Mesenchymal stem cell (in vitro differentiated cells and primary cell): ENCODE measurements at regions not wholly inside any gene's neighbourhood (a gene's known extent, or its start where the extent isn't known, plus 50 kb on each side); places are given as distances from the start of the nearest gene placed in this dataset.

ENCODE experiments used
- DNase-seq: peaks from one replicate; pipeline ENCODE4 v3.0.0-alpha.2; 2013
- H2AFZ ChIP-seq: one replicate; pipeline ENCODE4 v1.6.1; 2013; ENCODE audit warnings: low read depth, mild to moderate bottlenecking, control low read depth, inconsistent platforms, low read length, moderate library complexity
- H2AK5ac ChIP-seq: 2 replicates; pipeline ENCODE4 v1.6.1; 2013; ENCODE audit warnings: low read length, moderate library complexity, mild to moderate bottlenecking, inconsistent platforms; ENCODE audit not compliant: severe bottlenecking
- H2BK120ac ChIP-seq: one replicate; pipeline ENCODE4 v1.6.1; 2013; ENCODE audit warnings: low read depth, mild to moderate bottlenecking, inconsistent platforms, low read length, moderate library complexity
- H2BK12ac ChIP-seq, 2 experiments: one replicate each; pipeline ENCODE4 v1.6.1; 2013; ENCODE audit warnings: inconsistent platforms in 2 of 2, low read length in 2 of 2, mild to moderate bottlenecking in 2 of 2, moderate library complexity in 2 of 2, control low read depth in 1 of 2
- H2BK15ac ChIP-seq: one replicate; pipeline ENCODE4 v1.6.1; 2013; ENCODE audit warnings: mild to moderate bottlenecking, low read depth, inconsistent platforms; ENCODE audit not compliant: poor library complexity, severe bottlenecking
- H2BK5ac ChIP-seq: 2 replicates; pipeline ENCODE4 v1.6.1; 2013; ENCODE audit warnings: low read depth, mild to moderate bottlenecking, low read length, control low read depth, inconsistent platforms; ENCODE audit not compliant: poor library complexity, severe bottlenecking
- H3K14ac ChIP-seq, 2 experiments: one replicate each; pipeline ENCODE4 v1.6.1; 2013; ENCODE audit warnings: inconsistent platforms in 2 of 2, low read length in 2 of 2, control low read depth in 1 of 2, mild to moderate bottlenecking in 1 of 2, moderate library complexity in 1 of 2
- H3K18ac ChIP-seq, 2 experiments: one replicate each; pipeline ENCODE4 v1.6.1; 2013; ENCODE audit warnings: inconsistent platforms in 2 of 2, low read length in 2 of 2, control low read depth in 1 of 2, low read depth in 1 of 2, mild to moderate bottlenecking in 1 of 2
- H3K23ac ChIP-seq, 2 experiments: one replicate each; pipeline ENCODE4 v1.6.1; 2013; ENCODE audit warnings: inconsistent platforms in 2 of 2, low read length in 2 of 2, mild to moderate bottlenecking in 2 of 2, moderate library complexity in 2 of 2, control low read depth in 1 of 2
- H3K27ac ChIP-seq: 2 replicates; pipeline ENCODE4 v1.5.1; 2013; ENCODE audit warnings: mild to moderate bottlenecking, moderate library complexity, low read length, control low read depth, inconsistent platforms; ENCODE audit not compliant: poor library complexity, severe bottlenecking
- H3K27me3 ChIP-seq, 2 experiments: 2 replicates each; pipeline versions ENCODE4 v1.6.1 to v1.7.0; 2013; ENCODE audit warnings: low read length in 2 of 2, mild to moderate bottlenecking in 2 of 2, moderate library complexity in 2 of 2, control low read depth in 1 of 2, inconsistent platforms in 1 of 2; ENCODE audit not compliant: control insufficient read depth in 1 of 2, insufficient read depth in 1 of 2
- H3K36me3 ChIP-seq, 2 experiments: 2 replicates each; pipeline versions ENCODE4 v1.6.1 to v1.7.0; 2013; ENCODE audit warnings: low read length in 2 of 2, control low read depth in 1 of 2, inconsistent platforms in 1 of 2, low read depth in 1 of 2, mild to moderate bottlenecking in 1 of 2; ENCODE audit not compliant: insufficient read depth in 2 of 2, control insufficient read depth in 1 of 2
- H3K4ac ChIP-seq, 2 experiments: one replicate each; pipeline ENCODE4 v1.6.1; 2013; ENCODE audit warnings: inconsistent platforms in 2 of 2, low read length in 2 of 2, mild to moderate bottlenecking in 2 of 2, moderate library complexity in 2 of 2, control low read depth in 1 of 2, low read depth in 1 of 2
- H3K4me1 ChIP-seq: 2 replicates; pipeline ENCODE4 v1.6.1; 2013; ENCODE audit warnings: low read depth, low read length, control low read depth; ENCODE audit not compliant: control insufficient read depth, insufficient read depth
- H3K4me2 ChIP-seq: 2 replicates; pipeline ENCODE4 v1.6.1; 2013; ENCODE audit warnings: low read length, mild to moderate bottlenecking, inconsistent platforms; ENCODE audit not compliant: poor library complexity, severe bottlenecking
- H3K4me3 ChIP-seq, 2 experiments: 2 replicates each; pipeline versions ENCODE4 v1.5.1 to v1.7.0; 2013; ENCODE audit warnings: low read length in 2 of 2, mild to moderate bottlenecking in 2 of 2, control low read depth in 1 of 2, low read depth in 1 of 2; ENCODE audit not compliant: insufficient read depth in 1 of 2
- H3K79me1 ChIP-seq: replicated peaks from 2 replicates; pipeline ENCODE4 v1.6.1; 2013; ENCODE audit warnings: mild to moderate bottlenecking, control low read depth, low read length, inconsistent platforms; ENCODE audit not compliant: poor library complexity, severe bottlenecking
- H3K9ac ChIP-seq: 2 replicates; pipeline ENCODE4 v1.7.0; 2013; ENCODE audit warnings: mild to moderate bottlenecking, low read length, moderate library complexity
- H3K9me3 ChIP-seq: 2 replicates; pipeline ENCODE4 v1.7.0; 2013; ENCODE audit warnings: mild to moderate bottlenecking, low read length; ENCODE audit not compliant: control insufficient read depth
- H4K8ac ChIP-seq: one replicate; pipeline ENCODE4 v1.6.1; 2013; ENCODE audit warnings: inconsistent platforms, mild to moderate bottlenecking, low read length, moderate library complexity
- H4K91ac ChIP-seq: one replicate; pipeline ENCODE4 v1.6.1; 2013; ENCODE audit warnings: mild to moderate bottlenecking, low read length, inconsistent platforms
- WGBS: methylation state at CpG from one replicate; pipeline ENCODE4 v1.1.7; 2013; ENCODE audit warnings: mixed read lengths; 5-methylcytosine and 5-hydroxymethylcytosine counted together

DNA sequence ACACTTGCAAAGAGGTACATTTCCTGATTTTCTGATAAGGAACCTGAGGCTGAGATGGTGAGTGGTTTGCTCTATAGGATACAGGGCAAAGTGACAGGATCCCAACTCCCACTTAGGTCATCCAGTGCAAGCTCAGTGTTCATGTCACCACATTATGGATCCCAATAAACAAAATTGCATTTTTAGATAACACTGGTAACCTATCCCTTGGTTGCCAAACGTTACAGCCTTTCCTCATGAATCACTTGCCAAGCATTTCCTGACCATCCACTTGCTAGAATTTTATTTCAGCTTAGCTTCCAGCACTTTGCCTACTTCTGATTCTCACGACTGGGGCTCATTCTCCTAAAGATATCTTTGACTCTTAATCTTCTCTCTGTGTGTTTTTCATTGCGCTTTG is 131.4 kb upstream of the ODAD2 start:
- Histone ChIP-seq H3K9ac (no peak overlapping the region), H2BK15ac (no peak overlapping the region), H3K79me1 (no peaks in the 10 kb centered on the region), H2BK12ac (no peak overlapping the region), H3K14ac (no peak overlapping the region), H2AFZ (no peak overlapping the region), H3K36me3 (no peaks in the 10 kb centered on the region), H4K91ac (no peak overlapping the region), H2BK120ac (no peak overlapping the region), H3K4me3 (no peak overlapping the region), H3K4me1 (peaks cover 1% of the 10 kb centered on the region), H2AK5ac (no peak overlapping the region), H3K4ac (no peak overlapping the region), H3K23ac (no peak overlapping the region), H3K9me3 (peaks cover 6% of the 10 kb centered on the region), H3K18ac (no peak overlapping the region), H4K8ac (no peak overlapping the region), H3K27me3 (no peaks in the 10 kb centered on the region), H3K4me2 (no peak overlapping the region), H3K27ac (peak overlapping the region; percentile 76), H2BK5ac (no peak overlapping the region)
- DNase-seq = peak; percentile 67
- 0% methylated on average over 2 of the region's 3 CpGs for WGBS

DNA sequence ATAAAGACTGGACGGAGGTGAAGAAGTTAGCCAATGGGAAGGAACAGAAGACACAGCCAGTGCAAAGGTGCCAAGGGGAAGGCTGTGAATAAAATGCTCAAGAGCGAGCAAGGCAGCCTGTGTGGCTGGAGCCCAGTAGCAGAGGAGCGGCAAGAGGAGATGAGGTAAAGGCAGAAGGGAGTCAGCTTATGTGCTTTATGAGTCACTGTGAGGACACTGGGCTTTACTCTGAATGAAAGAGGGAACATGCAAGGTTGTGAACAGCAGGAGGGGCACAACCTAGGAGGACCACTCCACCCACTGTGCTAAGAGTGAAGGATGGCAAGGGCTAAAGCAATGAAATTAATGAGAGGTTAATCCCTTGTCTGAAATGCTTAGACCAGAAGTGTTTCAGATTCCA is 129.0 kb upstream of the ODAD2 start:
- Histone ChIP-seq H3K9ac (no peak overlapping the region), H3K4ac (no peak overlapping the region), H2BK15ac (no peak overlapping the region), H3K23ac (no peak overlapping the region), H3K27me3 (no peaks in the 10 kb centered on the region), H4K8ac (no peak overlapping the region), H3K4me1 (peaks cover 1% of the 10 kb centered on the region), H2AFZ (no peak overlapping the region), H3K18ac (peak overlapping the region in 1 of 2 experiments; percentile 6), H3K4me3 (no peak overlapping the region), H3K79me1 (no peaks in the 10 kb centered on the region), H3K9me3 (no peaks in the 10 kb centered on the region), H3K4me2 (no peak overlapping the region), H2BK120ac (no peak overlapping the region), H2AK5ac (no peak overlapping the region), H3K14ac (no peak overlapping the region), H4K91ac (no peak overlapping the region), H3K27ac (no peak overlapping the region), H3K36me3 (no peaks in the 10 kb centered on the region), H2BK5ac (no peak overlapping the region), H2BK12ac (no peak overlapping the region)
- 97% methylated on average over 3 of the region's 3 CpGs for WGBS
- DNase-seq = no peak

DNA sequence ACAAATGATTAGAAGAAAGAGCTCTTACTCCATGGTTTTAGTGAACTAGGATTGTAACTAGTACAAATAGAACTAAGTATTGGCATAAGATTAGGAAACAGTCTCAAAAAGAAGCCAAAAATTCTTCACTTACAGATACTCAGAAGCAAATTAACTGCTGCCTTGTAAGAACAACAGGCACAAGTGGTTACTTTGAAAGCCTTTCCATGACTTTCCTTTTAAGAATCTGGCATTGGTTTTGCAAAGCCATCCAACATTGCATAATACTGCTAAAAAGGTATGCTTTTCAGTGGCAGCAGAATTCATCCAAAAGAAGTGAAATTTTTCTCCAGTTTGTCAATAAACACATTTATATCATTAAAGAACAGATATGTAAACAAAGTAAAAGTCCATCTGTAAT is 126.8 kb upstream of the ODAD2 start:
- no peaks in the 10 kb centered on the region for H3K9me3 ChIP-seq
- no peaks in the 10 kb centered on the region for H3K36me3 ChIP-seq
- no peak overlapping the region for H4K8ac ChIP-seq
- no peak overlapping the region for H3K23ac ChIP-seq
- no peak overlapping the region for H2AK5ac ChIP-seq
- no peak overlapping the region for H3K14ac ChIP-seq
- H3K79me1 ChIP-seq = no peaks in the 10 kb centered on the region
- H2AFZ ChIP-seq = no peak overlapping the region
- no peak overlapping the region for H3K9ac ChIP-seq
- H3K4ac ChIP-seq = no peak overlapping the region
- no peak overlapping the region for H3K4me3 ChIP-seq
- H2BK120ac ChIP-seq = no peak overlapping the region
- no peak overlapping the region for H2BK15ac ChIP-seq
- peak; percentile 41 for DNase-seq
- no peak overlapping the region for H3K27ac ChIP-seq
- no peaks in the 10 kb centered on the region for H3K27me3 ChIP-seq
- H3K4me2 ChIP-seq = no peak overlapping the region
- no peak overlapping the region for H3K18ac ChIP-seq
- H2BK5ac ChIP-seq = no peak overlapping the region
- H3K4me1 ChIP-seq = peaks cover 4% of the 10 kb centered on the region
- H4K91ac ChIP-seq = no peak overlapping the region
- no peak overlapping the region for H2BK12ac ChIP-seq

DNA sequence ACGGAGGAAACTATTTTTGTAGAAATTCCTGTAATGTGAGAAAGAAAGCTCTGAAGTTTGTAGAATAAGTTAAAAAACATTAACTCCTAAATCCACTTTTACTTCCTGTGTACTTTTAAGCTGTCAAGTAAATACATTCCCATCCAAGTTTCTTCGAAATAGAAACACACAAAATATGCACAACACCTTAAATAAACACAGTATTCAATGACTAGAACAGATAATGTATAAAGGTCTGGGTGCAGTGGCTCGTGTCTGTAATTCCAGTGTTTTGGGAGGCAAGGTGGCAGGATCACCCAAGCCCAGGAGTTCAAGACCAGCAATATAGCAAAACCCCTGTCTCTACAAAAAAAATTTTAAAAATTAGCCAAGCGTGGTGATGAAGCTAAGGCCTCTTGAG is 121.9 kb upstream of the ODAD2 start:
- no peak overlapping the region for H3K23ac ChIP-seq
- H4K91ac ChIP-seq = no peak overlapping the region
- no peak overlapping the region for H2AFZ ChIP-seq
- H3K9me3 ChIP-seq = no peaks in the 10 kb centered on the region
- H3K79me1 ChIP-seq = no peaks in the 10 kb centered on the region
- H2BK12ac ChIP-seq = no peak overlapping the region
- no peaks in the 10 kb centered on the region for H3K27me3 ChIP-seq
- H3K9ac ChIP-seq = no peak overlapping the region
- H3K14ac ChIP-seq = no peak overlapping the region
- peak overlapping the region; percentile 47 for H3K27ac ChIP-seq
- no peak for DNase-seq
- H2BK15ac ChIP-seq = no peak overlapping the region
- H4K8ac ChIP-seq = no peak overlapping the region
- H3K4ac ChIP-seq = no peak overlapping the region
- no peak overlapping the region for H3K4me3 ChIP-seq
- H2BK120ac ChIP-seq = no peak overlapping the region
- no peak overlapping the region for H3K18ac ChIP-seq
- peaks cover 5% of the 10 kb centered on the region for H3K4me1 ChIP-seq
- no peaks in the 10 kb centered on the region for H3K36me3 ChIP-seq
- H2AK5ac ChIP-seq = no peak overlapping the region
- H3K4me2 ChIP-seq = no peak overlapping the region
- H2BK5ac ChIP-seq = no peak overlapping the region
- WGBS = 92% methylated on average over 3 of the region's 4 CpGs
